ENCODE measurements at regions not wholly inside any gene's neighbourhood (a gene's known extent, or its start where the extent isn't known, plus 50 kb on each side); places are given as distances from the start of the nearest gene placed in this dataset.

DNA sequence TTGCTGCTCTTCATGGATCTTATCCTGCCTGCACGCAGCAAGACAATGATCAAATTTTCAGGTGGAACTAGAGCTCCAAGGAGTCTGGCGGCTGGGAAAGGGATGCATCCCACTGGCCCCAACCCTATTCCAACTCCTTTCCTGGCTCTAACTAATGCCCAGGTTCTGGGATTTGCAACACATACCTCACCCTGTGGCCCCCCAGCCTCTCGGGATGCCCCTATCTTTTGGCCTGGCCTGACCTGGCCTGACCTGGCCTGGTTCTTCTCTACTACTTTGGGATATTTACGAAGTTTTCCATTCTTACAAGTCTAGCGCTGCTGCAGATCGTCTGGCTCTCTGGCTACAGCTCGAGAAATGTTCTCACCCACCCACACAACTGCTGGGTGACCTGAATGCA, 56.4 kb upstream of the CDKN2AIP start:
- Histone ChIP-seq H3K9me3 (ENCODE audit: insufficient read depth, low read length) (peaks cover 20% of the 10 kb centered on the region), H2AFZ (ENCODE audit: low read depth, low read length) (no peak overlapping the region), H3K4me1 (ENCODE audit: low read length) (peaks cover 7% of the 10 kb centered on the region), H4K20me1 (ENCODE audit: insufficient read depth, low read length) (no peaks in the 10 kb centered on the region), H3K9ac (ENCODE audit: low read length) (no peak overlapping the region), H3K27ac (ENCODE audit: low read length) (no peak overlapping the region), H3K4me3 (ENCODE audit: low read length) (no peak overlapping the region), H3K4me2 (ENCODE audit: low read length) (no peak overlapping the region), H3K36me3 (replicated peaks; ENCODE audit: low read depth, low read length) (peaks cover 7% of the 10 kb centered on the region), H3K79me2 (ENCODE audit: low read length) (no peaks in the 10 kb centered on the region), H3K27me3 (ENCODE audit: low read depth, low read length) (no peaks in the 10 kb centered on the region)
- no peak for TF ChIP-seq EZH2phosphoT487 (IDR thresholded peaks at IDR 0.05; ENCODE audit: low read depth)
- TF ChIP-seq, protein P1, sequence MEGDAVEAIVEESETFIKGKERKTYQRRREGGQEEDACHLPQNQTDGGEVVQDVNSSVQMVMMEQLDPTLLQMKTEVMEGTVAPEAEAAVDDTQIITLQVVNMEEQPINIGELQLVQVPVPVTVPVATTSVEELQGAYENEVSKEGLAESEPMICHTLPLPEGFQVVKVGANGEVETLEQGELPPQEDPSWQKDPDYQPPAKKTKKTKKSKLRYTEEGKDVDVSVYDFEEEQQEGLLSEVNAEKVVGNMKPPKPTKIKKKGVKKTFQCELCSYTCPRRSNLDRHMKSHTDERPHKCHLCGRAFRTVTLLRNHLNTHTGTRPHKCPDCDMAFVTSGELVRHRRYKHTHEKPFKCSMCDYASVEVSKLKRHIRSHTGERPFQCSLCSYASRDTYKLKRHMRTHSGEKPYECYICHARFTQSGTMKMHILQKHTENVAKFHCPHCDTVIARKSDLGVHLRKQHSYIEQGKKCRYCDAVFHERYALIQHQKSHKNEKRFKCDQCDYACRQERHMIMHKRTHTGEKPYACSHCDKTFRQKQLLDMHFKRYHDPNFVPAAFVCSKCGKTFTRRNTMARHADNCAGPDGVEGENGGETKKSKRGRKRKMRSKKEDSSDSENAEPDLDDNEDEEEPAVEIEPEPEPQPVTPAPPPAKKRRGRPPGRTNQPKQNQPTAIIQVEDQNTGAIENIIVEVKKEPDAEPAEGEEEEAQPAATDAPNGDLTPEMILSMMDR (IDR thresholded peaks at IDR 0.05; ENCODE audit: low read depth, low read length): no peak

GRCh38 chr4:183388777-183389176, 55.7 kb upstream of the CDKN2AIP start:
- Histone ChIP-seq H3K4me1 (ENCODE audit: low read length) (peaks cover 7% of the 10 kb centered on the region), H4K20me1 (ENCODE audit: insufficient read depth, low read length) (no peaks in the 10 kb centered on the region), H3K9ac (ENCODE audit: low read length) (no peak overlapping the region), H3K4me2 (ENCODE audit: low read length) (no peak overlapping the region), H3K4me3 (ENCODE audit: low read length) (no peak overlapping the region), H3K9me3 (ENCODE audit: insufficient read depth, low read length) (peaks cover 16% of the 10 kb centered on the region), H3K79me2 (ENCODE audit: low read length) (no peaks in the 10 kb centered on the region), H3K27ac (ENCODE audit: low read length) (no peak overlapping the region), H3K36me3 (replicated peaks; ENCODE audit: low read depth, low read length) (peaks cover under 1% of the 10 kb centered on the region), H3K27me3 (ENCODE audit: low read depth, low read length) (no peaks in the 10 kb centered on the region), H2AFZ (ENCODE audit: low read depth, low read length) (no peak overlapping the region)
- no peak for TF ChIP-seq EZH2phosphoT487 (IDR thresholded peaks at IDR 0.05; ENCODE audit: low read depth)
- TF ChIP-seq, protein P1 (IDR thresholded peaks at IDR 0.05; ENCODE audit: low read depth, low read length): no peak

DNA sequence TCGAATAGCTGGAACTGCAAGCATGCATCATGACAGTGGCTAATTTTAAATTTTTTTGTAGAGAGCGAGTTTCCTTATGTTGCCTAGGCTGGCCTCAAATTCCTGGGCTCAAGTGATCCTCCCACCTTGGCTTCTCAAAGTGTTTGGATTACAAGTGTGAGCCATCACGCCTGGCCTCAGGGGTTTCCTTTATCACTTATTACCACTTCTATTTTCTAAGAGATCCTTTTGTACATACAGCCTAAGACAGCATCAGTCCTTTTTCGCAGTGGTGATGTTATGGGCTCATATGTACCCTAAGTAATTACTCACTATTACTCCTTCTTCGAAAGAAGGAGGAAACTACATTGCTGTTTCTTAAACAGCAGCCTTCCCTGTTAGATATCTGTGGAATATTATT, 54.1 kb upstream of the CDKN2AIP start:
- no peak overlapping the region for H3K4me3 ChIP-seq (ENCODE audit: low read length)
- no peak overlapping the region for H3K4me2 ChIP-seq (ENCODE audit: low read length)

DNA sequence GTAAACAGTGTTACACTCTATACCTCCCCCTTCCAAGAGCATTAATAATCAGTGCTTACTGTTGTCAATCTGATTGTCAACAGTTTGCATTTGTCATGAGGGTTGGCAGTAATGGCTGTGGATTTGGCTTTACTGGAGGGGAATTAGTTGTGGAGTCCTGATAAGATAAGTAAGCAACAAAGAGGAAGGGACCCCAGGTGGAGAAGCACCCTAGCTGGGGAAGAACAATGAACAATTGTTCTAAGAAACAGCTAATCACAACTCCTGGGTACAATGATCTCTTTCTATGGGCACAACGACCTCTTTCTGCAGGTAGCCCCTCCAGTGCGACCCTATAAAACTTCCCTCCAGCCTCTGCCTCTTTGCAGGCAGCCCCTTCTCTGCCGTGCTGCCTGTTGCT, 53.2 kb upstream of the CDKN2AIP start:
- peaks cover 10% of the 10 kb centered on the region for H3K4me1 ChIP-seq (ENCODE audit: low read length)
- H4K20me1 ChIP-seq (ENCODE audit: insufficient read depth, low read length): no peaks in the 10 kb centered on the region
- no peak overlapping the region for H3K4me3 ChIP-seq (ENCODE audit: low read length)
- H3K27ac ChIP-seq (ENCODE audit: low read length): no peak overlapping the region
- no peak overlapping the region for H3K9ac ChIP-seq (ENCODE audit: low read length)
- TF ChIP-seq, protein P1 (IDR thresholded peaks at IDR 0.05; ENCODE audit: low read depth, low read length): no peak
- TF ChIP-seq EZH2phosphoT487 (IDR thresholded peaks at IDR 0.05; ENCODE audit: low read depth): no peak
- no peaks in the 10 kb centered on the region for H3K9me3 ChIP-seq (ENCODE audit: insufficient read depth, low read length)
- H3K4me2 ChIP-seq (ENCODE audit: low read length): no peak overlapping the region
- H3K27me3 ChIP-seq (ENCODE audit: low read depth, low read length): no peaks in the 10 kb centered on the region
- no peak overlapping the region for H2AFZ ChIP-seq (ENCODE audit: low read depth, low read length)
- H3K79me2 ChIP-seq (ENCODE audit: low read length): no peaks in the 10 kb centered on the region
- H3K36me3 ChIP-seq (replicated peaks; ENCODE audit: low read depth, low read length): no peaks in the 10 kb centered on the region

More for the DNA sequence above, 54.1 kb upstream of the CDKN2AIP start:
- H3K27ac ChIP-seq (ENCODE audit: low read length): no peak overlapping the region
- no peak overlapping the region for H3K9ac ChIP-seq (ENCODE audit: low read length)
- H3K9me3 ChIP-seq (ENCODE audit: insufficient read depth, low read length): peaks cover 2% of the 10 kb centered on the region; the same call in 1 of the 2 replicates
- H3K36me3 ChIP-seq (replicated peaks; ENCODE audit: low read depth, low read length): no peaks in the 10 kb centered on the region
- peaks cover 7% of the 10 kb centered on the region for H3K4me1 ChIP-seq (ENCODE audit: low read length)
- H2AFZ ChIP-seq (ENCODE audit: low read depth, low read length): no peak overlapping the region
- TF ChIP-seq, protein P1 (IDR thresholded peaks at IDR 0.05; ENCODE audit: low read depth, low read length): no peak
- TF ChIP-seq EZH2phosphoT487 (IDR thresholded peaks at IDR 0.05; ENCODE audit: low read depth): no peak
- no peaks in the 10 kb centered on the region for H4K20me1 ChIP-seq (ENCODE audit: insufficient read depth, low read length)
- no peaks in the 10 kb centered on the region for H3K27me3 ChIP-seq (ENCODE audit: low read depth, low read length)
- H3K79me2 ChIP-seq (ENCODE audit: low read length): no peaks in the 10 kb centered on the region

All from OCI-LY3 (cell line).